HEK293 (cell line): ENCODE measurements at regions not wholly inside any gene's neighbourhood (a gene's known extent, or its start where the extent isn't known, plus 50 kb on each side); places are given as distances from the start of the nearest gene placed in this dataset.

ENCODE experiments used
- CTCF ChIA-PET: fragments of 350-600 bp; formaldehyde crosslinking; extraction: SDS; loops from one replicate; lab custom pipeline; 2021; ENCODE audit warnings: antibody characterized with exemption; lab: Yijun Ruan, JAX
- POLR2A ChIA-PET: fragments of 300-600 bp; formaldehyde crosslinking; extraction: SDS; loops from one replicate; lab custom pipeline; 2020; ENCODE audit warnings: antibody characterized with exemption, inconsistent platforms; lab: Yijun Ruan, JAX
- H3K27ac ChIP-seq: fragments of 200-500 bp; sonication (Bioruptor generic); 2 replicates; pipeline ENCODE4 v1.5.1; 2014; ENCODE audit warnings: low read depth, low read length, control low read depth, inconsistent platforms; ENCODE audit errors: extremely low read depth
- H3K36me3 ChIP-seq, 2 experiments: fragments of 200-500 bp in 1 of 2; sonication (Bioruptor generic) in 1 of 2; 1 replicate in 1 of 2; 2 replicates in 1 of 2; pipeline ENCODE4 v1.5.1; 2014 to 2017; ENCODE audit warnings: inconsistent platforms in 2 of 2, low read length in 2 of 2; ENCODE audit not compliant: control insufficient read depth in 2 of 2, insufficient read depth in 1 of 2
- H3K4me1 ChIP-seq: fragments of 200-500 bp; sonication (Bioruptor generic); 2 replicates; pipeline ENCODE4 v1.5.1; 2014; ENCODE audit warnings: mild to moderate bottlenecking, low read length, inconsistent platforms; ENCODE audit not compliant: control insufficient read depth, insufficient read depth
- H3K4me3 ChIP-seq: 2 replicates; pipeline ENCODE4 v1.5.1; 2011; ENCODE audit warnings: low read depth, mild to moderate bottlenecking, control low read depth, low read length, moderate library complexity
- H3K9me3 ChIP-seq: fragments of 200-500 bp; sonication (Bioruptor generic); 2 replicates; pipeline ENCODE4 v1.5.1; 2014; ENCODE audit warnings: low read depth, low read length, inconsistent platforms; ENCODE audit not compliant: control insufficient read depth, insufficient read depth
- EGR2 ChIP-seq: fragments of 450-650 bp; formaldehyde crosslinking; IDR thresholded peaks from 2 replicates; pipeline ENCODE4 v1.5.1; 2016; ENCODE audit warnings: low read depth, missing biosample characterization, missing genetic modification characterization
- ZBTB7A ChIP-seq: fragments of 450-650 bp; formaldehyde crosslinking; IDR thresholded peaks from 2 replicates; pipeline ENCODE4 v1.5.1; 2016; ENCODE audit warnings: low read depth, missing biosample characterization, missing genetic modification characterization
- ZFHX2 ChIP-seq: fragments of 450-650 bp; formaldehyde crosslinking; conservative IDR thresholded peaks from 2 replicates; pipeline ENCODE4 v1.5.1; 2016; ENCODE audit warnings: missing biosample characterization, missing genetic modification characterization
- ZFP41 ChIP-seq: fragments of 450-650 bp; formaldehyde crosslinking; IDR thresholded peaks from 2 replicates; pipeline ENCODE4 v1.5.1; 2016; ENCODE audit warnings: missing biosample characterization, missing genetic modification characterization, borderline replicate concordance
- ZNF114 ChIP-seq: fragments of 450-650 bp; formaldehyde crosslinking; IDR thresholded peaks from 2 replicates; pipeline ENCODE4 v1.5.0; 2017; ENCODE audit warnings: missing biosample characterization, missing genetic modification characterization
- ZNF138 ChIP-seq: fragments of 450-650 bp; formaldehyde crosslinking; IDR thresholded peaks from 2 replicates; pipeline ENCODE4 v1.5.1; 2016; ENCODE audit warnings: missing biosample characterization, missing genetic modification characterization, borderline replicate concordance
- ZNF2 ChIP-seq: fragments of 450-650 bp; formaldehyde crosslinking; IDR thresholded peaks from 2 replicates; pipeline ENCODE4 v1.5.1; 2016; ENCODE audit warnings: missing biosample characterization, missing genetic modification characterization
- ZNF37A ChIP-seq: fragments of 450-650 bp; IDR thresholded peaks from 2 replicates; pipeline ENCODE4 v1.5.1; 2018; ENCODE audit warnings: missing biosample characterization, missing genetic modification characterization
- ZNF544 ChIP-seq: fragments of 450-650 bp; formaldehyde crosslinking; IDR thresholded peaks from 2 replicates; pipeline ENCODE4 v1.5.0; 2017; ENCODE audit warnings: missing biosample characterization, missing genetic modification characterization
- ZNF548 ChIP-seq: fragments of 450-650 bp; formaldehyde crosslinking; IDR thresholded peaks from 2 replicates; pipeline ENCODE4 v1.5.1; 2016; ENCODE audit warnings: missing biosample characterization, missing genetic modification characterization
- ZNF596 ChIP-seq: fragments of 450-650 bp; IDR thresholded peaks from 2 replicates; pipeline ENCODE4 v1.5.0; 2018; ENCODE audit warnings: missing biosample characterization, mild to moderate bottlenecking, missing genetic modification characterization, moderate library complexity
- ZNF639 ChIP-seq: fragments of 450-650 bp; formaldehyde crosslinking; IDR thresholded peaks from 2 replicates; pipeline ENCODE4 v1.5.1; 2016; ENCODE audit warnings: missing biosample characterization, missing genetic modification characterization
- ZNF658 ChIP-seq: fragments of 450-650 bp; formaldehyde crosslinking; IDR thresholded peaks from 2 replicates; pipeline ENCODE4; 2016; ENCODE audit warnings: missing biosample characterization, missing genetic modification characterization
- ZNF704 ChIP-seq: fragments of 450-650 bp; formaldehyde crosslinking; IDR thresholded peaks from 2 replicates; pipeline ENCODE4 v1.5.1; 2016; ENCODE audit warnings: missing biosample characterization, missing genetic modification characterization
- ZNF837 ChIP-seq: fragments of 450-650 bp; formaldehyde crosslinking; IDR thresholded peaks from 2 replicates; pipeline ENCODE4 v1.5.1; 2016; ENCODE audit warnings: missing biosample characterization, missing genetic modification characterization
- ZXDB ChIP-seq: fragments of 450-650 bp; formaldehyde crosslinking; IDR thresholded peaks from 2 replicates; pipeline ENCODE4 v1.5.1; 2016; ENCODE audit warnings: missing biosample characterization, missing genetic modification characterization
- TF ChIP-seq, protein P1 (sequence below): fragments of 450-650 bp; formaldehyde crosslinking; IDR thresholded peaks from 2 replicates; pipeline ENCODE4 v1.5.1; 2016; ENCODE audit warnings: missing biosample characterization, missing genetic modification characterization

- TF ChIP-seq ZNF2 (no peak), ZNF837 (no peak)
- TF ChIP-seq, all 188 proteins: peak for 0
Observed at GRCh38 chr7:3168370-3168769, 124.7 kb upstream of the CARD11 start (continued).

DNA sequence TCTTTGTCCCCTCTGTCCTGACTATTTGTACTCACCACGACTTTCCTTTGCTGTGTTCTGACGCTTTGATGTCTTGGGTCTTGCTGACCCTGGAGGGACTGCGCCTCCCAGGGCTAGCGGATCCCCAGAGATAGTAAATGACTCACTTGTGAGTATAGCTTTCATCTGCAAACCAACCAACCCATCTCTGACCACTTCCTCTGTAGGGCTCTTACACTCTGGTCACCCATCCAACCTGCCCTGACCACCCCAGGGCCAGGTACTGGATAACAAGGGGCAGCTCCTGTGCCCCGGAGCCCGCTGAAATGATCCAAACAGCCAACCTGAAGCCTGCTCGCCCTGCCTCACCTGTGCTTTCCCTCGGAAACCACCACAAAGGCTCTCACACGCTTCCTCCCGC is 125.2 kb upstream of the CARD11 start:
- H3K27ac ChIP-seq, result no peak overlapping the region
- CTCF ChIA-PET, result no interaction called here
- H3K9me3 ChIP-seq, result no peaks in the 10 kb centered on the region
- no peaks in the 10 kb centered on the region for H3K36me3 ChIP-seq
- POLR2A ChIA-PET, result no interaction called here
- TF ChIP-seq ZNF704 (tag by site-specific recombination) (no peak), ZXDB (no peak), ZFP41 (tag by site-specific recombination) (no peak), ZBTB7A (tag by site-specific recombination) (no peak), ZNF37A (no peak)
- H3K4me3 ChIP-seq, result no peak overlapping the region
- H3K4me1 ChIP-seq, result no peaks in the 10 kb centered on the region

DNA sequence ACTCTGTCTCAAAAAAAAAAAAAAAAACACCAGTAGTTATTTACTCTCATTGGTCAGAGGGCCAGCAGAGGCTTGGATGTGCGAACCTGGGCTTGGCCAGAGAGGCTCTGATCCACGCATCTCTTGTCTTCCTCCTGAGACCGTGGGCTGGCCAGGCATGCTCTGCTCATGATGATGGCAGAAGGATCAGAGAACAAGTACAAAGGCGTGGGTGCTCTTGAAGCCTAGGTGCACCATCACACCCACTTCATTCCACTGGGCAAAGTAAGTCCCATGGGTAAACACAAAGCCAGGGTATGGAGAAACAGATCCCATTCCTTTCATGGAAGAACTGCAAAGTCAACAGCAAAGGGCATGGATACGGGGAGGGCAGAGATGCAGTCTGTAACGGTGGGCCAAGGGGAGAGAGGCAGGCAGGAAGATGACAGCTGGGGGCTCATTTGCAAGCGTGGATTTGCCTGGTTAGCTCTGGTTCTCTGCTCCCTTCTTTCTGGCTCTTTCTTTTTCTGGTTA is 128.2 kb upstream of the SDK1 start:
- Histone ChIP-seq H3K4me1 (no peaks in the 10 kb centered on the region), H3K4me3 (no peak overlapping the region), H3K27ac (no peak overlapping the region), H3K36me3 (no peaks in the 10 kb centered on the region), H3K9me3 (no peaks in the 10 kb centered on the region)
- POLR2A ChIA-PET, result no interaction called here
- TF ChIP-seq ZFHX2 (tag by site-specific recombination) (peak; percentile 61), EGR2 (tag by site-specific recombination) (peak; percentile 55; the same call in 1 of the 2 replicates), ZNF114 (tag by site-specific recombination) (no peak)
- CTCF ChIA-PET, result interaction anchor here (0.5 kb wide), 1 partner anchor 258 kb away, joined by 3 read pairs; no protein-coding TSS in a partner anchor

GRCh38 chr7:3174515-3175284 is 126.4 kb upstream of the SDK1 start:
- CTCF ChIA-PET, result no interaction called here
- Histone ChIP-seq H3K9me3 (no peaks in the 10 kb centered on the region), H3K4me1 (no peaks in the 10 kb centered on the region), H3K4me3 (no peak overlapping the region), H3K36me3 (no peaks in the 10 kb centered on the region)
- TF ChIP-seq ZNF658 (tag by site-specific recombination) (no peak), ZNF544 (no peak), ZNF596 (tag by site-specific recombination) (no peak), ZNF639 (tag by site-specific recombination) (no peak), ZNF138 (tag by site-specific recombination) (no peak), ZNF548 (tag by site-specific recombination) (no peak)
- TF ChIP-seq, protein P1, sequence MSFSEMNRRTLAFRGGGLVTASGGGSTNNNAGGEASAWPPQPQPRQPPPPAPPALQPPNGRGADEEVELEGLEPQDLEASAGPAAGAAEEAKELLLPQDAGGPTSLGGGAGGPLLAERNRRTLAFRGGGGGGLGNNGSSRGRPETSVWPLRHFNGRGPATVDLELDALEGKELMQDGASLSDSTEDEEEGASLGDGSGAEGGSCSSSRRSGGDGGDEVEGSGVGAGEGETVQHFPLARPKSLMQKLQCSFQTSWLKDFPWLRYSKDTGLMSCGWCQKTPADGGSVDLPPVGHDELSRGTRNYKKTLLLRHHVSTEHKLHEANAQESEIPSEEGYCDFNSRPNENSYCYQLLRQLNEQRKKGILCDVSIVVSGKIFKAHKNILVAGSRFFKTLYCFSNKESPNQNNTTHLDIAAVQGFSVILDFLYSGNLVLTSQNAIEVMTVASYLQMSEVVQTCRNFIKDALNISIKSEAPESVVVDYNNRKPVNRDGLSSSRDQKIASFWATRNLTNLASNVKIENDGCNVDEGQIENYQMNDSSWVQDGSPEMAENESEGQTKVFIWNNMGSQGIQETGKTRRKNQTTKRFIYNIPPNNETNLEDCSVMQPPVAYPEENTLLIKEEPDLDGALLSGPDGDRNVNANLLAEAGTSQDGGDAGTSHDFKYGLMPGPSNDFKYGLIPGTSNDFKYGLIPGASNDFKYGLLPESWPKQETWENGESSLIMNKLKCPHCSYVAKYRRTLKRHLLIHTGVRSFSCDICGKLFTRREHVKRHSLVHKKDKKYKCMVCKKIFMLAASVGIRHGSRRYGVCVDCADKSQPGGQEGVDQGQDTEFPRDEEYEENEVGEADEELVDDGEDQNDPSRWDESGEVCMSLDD (tag by site-specific recombination), result no peak
- TF ChIP-seq, all 188 proteins: peak for 0
- no peak overlapping the region for H3K27ac ChIP-seq
- POLR2A ChIA-PET, result no interaction called here
